ENCODE measurements at regions not wholly inside any gene's neighbourhood (a gene's known extent, or its start where the extent isn't known, plus 50 kb on each side); places are given as distances from the start of the nearest gene placed in this dataset.

GRCh38 chrX:138073626-138074025 is 507.7 kb downstream of the ZIC3 start:
- POLR2A ChIA-PET, result no interaction called here
- H3K4me1 ChIP-seq (ENCODE audit: control insufficient read depth in 1 of 2, insufficient read depth in 2 of 2, low read length in 2 of 2), result no peaks in the 10 kb centered on the region
- RAD21 ChIA-PET (ENCODE audit: low non-redundant PET in 1 of 2, low total read pairs in 2 of 2, uncharacterized antibody in 2 of 2, unreplicated experiment in 2 of 2), result no interaction called here
- H3K9me3 ChIP-seq (ENCODE audit: control insufficient read depth in 1 of 2, insufficient read depth in 1 of 2, low read depth in 1 of 2, low read length in 2 of 2), result no peaks in the 10 kb centered on the region
- no peaks in the 10 kb centered on the region for H3K9me2 ChIP-seq (ENCODE audit: insufficient read depth)
- no peaks in the 10 kb centered on the region for H3K79me2 ChIP-seq (ENCODE audit: insufficient read depth, low read length)
- DNase-seq (ENCODE audit: low read depth, low spot score), result no peak
- intact Hi-C loops (cut with micrococcal nuclease), result no loop called here
- no peak for ATAC-seq
- H3K4me3 ChIP-seq (replicated peaks in 1 of 2; ENCODE audit: low read depth in 1 of 2, low read length in 2 of 2), result no peak overlapping the region
- no peak overlapping the region for H3K4me2 ChIP-seq (ENCODE audit: low read length)
- H3K36me3 ChIP-seq (ENCODE audit: control insufficient read depth in 1 of 2, insufficient read depth in 2 of 2, low read length in 2 of 2), result no peaks in the 10 kb centered on the region
- CTCF ChIA-PET, result no interaction called here
- H2AFZ ChIP-seq (ENCODE audit: low read depth, low read length, poor library complexity, severe bottlenecking), result no peak overlapping the region
- H3K27me3 ChIP-seq (ENCODE audit: insufficient read depth, low read length), result no peaks in the 10 kb centered on the region
- H3K9ac ChIP-seq (ENCODE audit: low read length), result no peak overlapping the region
- TF ChIP-seq EZH2 (IDR thresholded peaks at IDR 0.05) (no peak), JUND (IDR thresholded peaks at IDR 0.05) (no peak), POLR2A (IDR thresholded peaks at IDR 0.05; ENCODE audit: borderline replicate concordance, extremely low read depth, insufficient read depth, insufficient read length) (no peak), ZFX (IDR thresholded peaks at IDR 0.05) (no peak), POLR2AphosphoS5 (IDR thresholded peaks at IDR 0.05; ENCODE audit: low read depth, low read length) (no peak), EZH2phosphoT487 (IDR thresholded peaks at IDR 0.05; ENCODE audit: borderline replicate concordance) (no peak), SIN3A (IDR thresholded peaks at IDR 0.05; ENCODE audit: low read depth) (no peak), CEBPB (IDR thresholded peaks at IDR 0.05; ENCODE audit: low read depth) (no peak), TCF7L2 (IDR thresholded peaks at IDR 0.05; ENCODE audit: borderline replicate concordance, extremely low read depth, insufficient read depth, insufficient read length) (no peak), EGR1 (IDR thresholded peaks at IDR 0.05; ENCODE audit: low read depth) (no peak), REST (IDR thresholded peaks at IDR 0.05; ENCODE audit: low read depth) (no peak)
- TF ChIP-seq, protein P1, sequence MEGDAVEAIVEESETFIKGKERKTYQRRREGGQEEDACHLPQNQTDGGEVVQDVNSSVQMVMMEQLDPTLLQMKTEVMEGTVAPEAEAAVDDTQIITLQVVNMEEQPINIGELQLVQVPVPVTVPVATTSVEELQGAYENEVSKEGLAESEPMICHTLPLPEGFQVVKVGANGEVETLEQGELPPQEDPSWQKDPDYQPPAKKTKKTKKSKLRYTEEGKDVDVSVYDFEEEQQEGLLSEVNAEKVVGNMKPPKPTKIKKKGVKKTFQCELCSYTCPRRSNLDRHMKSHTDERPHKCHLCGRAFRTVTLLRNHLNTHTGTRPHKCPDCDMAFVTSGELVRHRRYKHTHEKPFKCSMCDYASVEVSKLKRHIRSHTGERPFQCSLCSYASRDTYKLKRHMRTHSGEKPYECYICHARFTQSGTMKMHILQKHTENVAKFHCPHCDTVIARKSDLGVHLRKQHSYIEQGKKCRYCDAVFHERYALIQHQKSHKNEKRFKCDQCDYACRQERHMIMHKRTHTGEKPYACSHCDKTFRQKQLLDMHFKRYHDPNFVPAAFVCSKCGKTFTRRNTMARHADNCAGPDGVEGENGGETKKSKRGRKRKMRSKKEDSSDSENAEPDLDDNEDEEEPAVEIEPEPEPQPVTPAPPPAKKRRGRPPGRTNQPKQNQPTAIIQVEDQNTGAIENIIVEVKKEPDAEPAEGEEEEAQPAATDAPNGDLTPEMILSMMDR (IDR thresholded peaks at IDR 0.05 in 2 of 3, conservative IDR thresholded peaks at IDR 0.05 in 1 of 3; ENCODE audit: borderline replicate concordance in 1 of 3, insufficient read depth in 1 of 3, low read depth in 2 of 3, low read length in 2 of 3), result no peak
- no peak overlapping the region for H3K27ac ChIP-seq (ENCODE audit: low read depth, low read length)
- no peaks in the 10 kb centered on the region for H4K20me1 ChIP-seq (ENCODE audit: insufficient read depth)
- BruUV-seq (replicated peaks), result no TSS peak
